Activated naive CD8-positive, alpha-beta T cell treated with anti-CD3 and anti-CD28 coated beads, Interleukin-2, amount 10 ng/mL, durations not matched to agents 7 days and 5 days (primary cell): ENCODE measurements at regions not wholly inside any gene's neighbourhood (a gene's known extent, or its start where the extent isn't known, plus 50 kb on each side); places are given as distances from the start of the nearest gene placed in this dataset.

ENCODE experiments used
- ATAC-seq: fragments of 150-1000 bp; cut with Tn5 transposase; one replicate; pipeline ENCODE4 v1.10.0; 2021; ENCODE audit warnings: low read depth, moderate library complexity
- POLR2A ChIA-PET: fragments of 350-600 bp; sonication (Branson Sonifier 250); formaldehyde crosslinking; loops from one replicate; lab custom pipeline; 2021; ENCODE audit warnings: antibody characterized with exemption; lab: Charles Lee
- DNase-seq: peaks from one replicate; pipeline ENCODE4 v3.0.0; 2021
- H3K27ac Mint-ChIP-seq: one replicate; pipeline ENCODE4 v1.8.0; 2022; ENCODE audit warnings: mild to moderate bottlenecking, mixed read lengths
- H3K27me3 Mint-ChIP-seq: one replicate; pipeline ENCODE4 v1.8.0; 2022; ENCODE audit warnings: mild to moderate bottlenecking, moderate library complexity, mixed read lengths
- H3K36me3 Mint-ChIP-seq: one replicate; pipeline ENCODE4 v1.8.0; 2021; ENCODE audit warnings: mild to moderate bottlenecking, mixed read lengths
- H3K4me1 Mint-ChIP-seq: one replicate; pipeline ENCODE4 v1.8.0; 2021; ENCODE audit warnings: mixed read lengths
- H3K4me3 Mint-ChIP-seq: one replicate; pipeline ENCODE4 v1.8.0; 2022; ENCODE audit warnings: mild to moderate bottlenecking, moderate library complexity, mixed read lengths
- H3K9me3 Mint-ChIP-seq: one replicate; pipeline ENCODE4 v1.8.0; 2021; ENCODE audit warnings: mixed read lengths

- POLR2A ChIA-PET: interaction anchor here (1.9 kb wide), 1 partner anchor 380 kb away, joined by 6 read pairs; the partner anchor contains the start of gene NFKBIZ
- no peak for DNase-seq
- H3K9me3 Mint-ChIP-seq: no peaks in the 10 kb centered on the region
- no peaks in the 10 kb centered on the region for H3K36me3 Mint-ChIP-seq
- ATAC-seq: no peak
- H3K4me3 Mint-ChIP-seq: no peak overlapping the region
- peaks cover 16% of the 10 kb centered on the region for H3K27me3 Mint-ChIP-seq
- H3K27ac Mint-ChIP-seq: peak overlapping the region; percentile 15
- peaks cover 7% of the 10 kb centered on the region for H3K4me1 Mint-ChIP-seq
These were observed 204.8 kb upstream of the ZPLD1 start for GRCh38 chr3:102230057-102230456.

GRCh38 chr3:102233881-102234280 is 200.9 kb upstream of the ZPLD1 start:
- ATAC-seq: no peak
- peaks cover 17% of the 10 kb centered on the region for H3K27me3 Mint-ChIP-seq
- H3K4me1 Mint-ChIP-seq: peaks cover 5% of the 10 kb centered on the region
- no peaks in the 10 kb centered on the region for H3K36me3 Mint-ChIP-seq
- no peak for DNase-seq
- no peak overlapping the region for H3K27ac Mint-ChIP-seq
- no peaks in the 10 kb centered on the region for H3K9me3 Mint-ChIP-seq
- POLR2A ChIA-PET: no interaction called here
- no peak overlapping the region for H3K4me3 Mint-ChIP-seq

- no peak overlapping the region for H3K4me3 Mint-ChIP-seq
- ATAC-seq (no peak), DNase-seq (no peak)
- no peaks in the 10 kb centered on the region for H3K9me3 Mint-ChIP-seq
- peaks cover 21% of the 10 kb centered on the region for H3K27me3 Mint-ChIP-seq
- H3K36me3 Mint-ChIP-seq: no peaks in the 10 kb centered on the region
- POLR2A ChIA-PET: no interaction called here
- no peaks in the 10 kb centered on the region for H3K4me1 Mint-ChIP-seq
- H3K27ac Mint-ChIP-seq: no peak overlapping the region
These were observed 199.1 kb upstream of the ZPLD1 start for GRCh38 chr3:102235679-102236078.

GRCh38 chr3:102237181-102237580 is 197.6 kb upstream of the ZPLD1 start:
- DNase-seq (no peak), ATAC-seq (no peak)
- Mint-ChIP-seq H3K9me3 (no peaks in the 10 kb centered on the region), H3K4me1 (no peaks in the 10 kb centered on the region), H3K27me3 (peaks cover 21% of the 10 kb centered on the region), H3K27ac (no peak overlapping the region), H3K36me3 (no peaks in the 10 kb centered on the region), H3K4me3 (no peak overlapping the region)
- POLR2A ChIA-PET: no interaction called here

- H3K27me3 Mint-ChIP-seq: peaks cover 21% of the 10 kb centered on the region
- no peak overlapping the region for H3K27ac Mint-ChIP-seq
- H3K9me3 Mint-ChIP-seq: no peaks in the 10 kb centered on the region
- H3K4me3 Mint-ChIP-seq: no peak overlapping the region
- H3K36me3 Mint-ChIP-seq: no peaks in the 10 kb centered on the region
- H3K4me1 Mint-ChIP-seq: no peaks in the 10 kb centered on the region
- POLR2A ChIA-PET: no interaction called here
- DNase-seq (no peak), ATAC-seq (no peak)
These were observed 197.0 kb upstream of the ZPLD1 start for GRCh38 chr3:102237838-102238237.

- Mint-ChIP-seq H3K27ac (no peak overlapping the region), H3K4me3 (no peak overlapping the region), H3K36me3 (no peaks in the 10 kb centered on the region), H3K4me1 (no peaks in the 10 kb centered on the region), H3K27me3 (peaks cover 21% of the 10 kb centered on the region), H3K9me3 (no peaks in the 10 kb centered on the region)
- DNase-seq (no peak), ATAC-seq (no peak)
- POLR2A ChIA-PET: no interaction called here
These were observed 196.5 kb upstream of the ZPLD1 start for GRCh38 chr3:102238362-102238761.

- Mint-ChIP-seq H3K36me3 (no peaks in the 10 kb centered on the region), H3K27me3 (peaks cover 7% of the 10 kb centered on the region), H3K4me1 (no peaks in the 10 kb centered on the region), H3K4me3 (no peak overlapping the region), H3K27ac (no peak overlapping the region), H3K9me3 (no peaks in the 10 kb centered on the region)
- no peak for DNase-seq
- POLR2A ChIA-PET: no interaction called here
- ATAC-seq: no peak
These were observed 194.1 kb upstream of the ZPLD1 start for GRCh38 chr3:102240720-102241119.

- Mint-ChIP-seq H3K9me3 (no peaks in the 10 kb centered on the region), H3K4me1 (no peaks in the 10 kb centered on the region), H3K27me3 (peaks cover 16% of the 10 kb centered on the region), H3K27ac (no peak overlapping the region), H3K36me3 (no peaks in the 10 kb centered on the region), H3K4me3 (no peak overlapping the region)
- ATAC-seq (no peak), DNase-seq (no peak)
- POLR2A ChIA-PET: no interaction called here
These were observed 185.7 kb upstream of the ZPLD1 start for GRCh38 chr3:102248981-102249705.

- DNase-seq (no peak), ATAC-seq (no peak)
- Mint-ChIP-seq H3K27me3 (peaks cover 24% of the 10 kb centered on the region), H3K36me3 (no peaks in the 10 kb centered on the region), H3K4me1 (no peaks in the 10 kb centered on the region), H3K9me3 (no peaks in the 10 kb centered on the region), H3K27ac (no peak overlapping the region), H3K4me3 (no peak overlapping the region)
- POLR2A ChIA-PET: no interaction called here
These were observed 179.1 kb upstream of the ZPLD1 start for GRCh38 chr3:102255736-102256135.

GRCh38 chr3:102258666-102259227 is 176.1 kb upstream of the ZPLD1 start:
- no peaks in the 10 kb centered on the region for H3K9me3 Mint-ChIP-seq
- H3K27me3 Mint-ChIP-seq: peaks cover 10% of the 10 kb centered on the region

GRCh38 chr3:102259663-102260062 is 175.2 kb upstream of the ZPLD1 start:
- Mint-ChIP-seq H3K4me1 (no peaks in the 10 kb centered on the region), H3K4me3 (no peak overlapping the region), H3K36me3 (no peaks in the 10 kb centered on the region), H3K27ac (no peak overlapping the region), H3K9me3 (no peaks in the 10 kb centered on the region), H3K27me3 (peaks cover 10% of the 10 kb centered on the region)
- POLR2A ChIA-PET: no interaction called here
- ATAC-seq (no peak), DNase-seq (no peak)

More at GRCh38 chr3:102258666-102259227, 176.1 kb upstream of the ZPLD1 start:
- ATAC-seq (no peak), DNase-seq (no peak)
- POLR2A ChIA-PET: no interaction called here
- Mint-ChIP-seq H3K4me1 (no peaks in the 10 kb centered on the region), H3K36me3 (no peaks in the 10 kb centered on the region), H3K4me3 (no peak overlapping the region), H3K27ac (no peak overlapping the region)

GRCh38 chr3:102265720-102266119 is 169.1 kb upstream of the ZPLD1 start:
- H3K36me3 Mint-ChIP-seq: no peaks in the 10 kb centered on the region
- POLR2A ChIA-PET: no interaction called here
- H3K27ac Mint-ChIP-seq: no peak overlapping the region
- no peak overlapping the region for H3K4me3 Mint-ChIP-seq
- peaks cover 3% of the 10 kb centered on the region for H3K27me3 Mint-ChIP-seq
- ATAC-seq: no peak
- no peaks in the 10 kb centered on the region for H3K4me1 Mint-ChIP-seq
- no peaks in the 10 kb centered on the region for H3K9me3 Mint-ChIP-seq
- no peak for DNase-seq

- DNase-seq (no peak), ATAC-seq (no peak)
- POLR2A ChIA-PET: no interaction called here
- Mint-ChIP-seq H3K4me3 (no peak overlapping the region), H3K27me3 (peaks cover 4% of the 10 kb centered on the region), H3K36me3 (no peaks in the 10 kb centered on the region), H3K4me1 (no peaks in the 10 kb centered on the region), H3K27ac (no peak overlapping the region), H3K9me3 (peaks cover 2% of the 10 kb centered on the region)
These were observed 165.4 kb upstream of the ZPLD1 start for GRCh38 chr3:102269406-102269805.

- DNase-seq: no peak
- H3K36me3 Mint-ChIP-seq: no peaks in the 10 kb centered on the region
- peaks cover 1% of the 10 kb centered on the region for H3K9me3 Mint-ChIP-seq
- H3K4me1 Mint-ChIP-seq: no peaks in the 10 kb centered on the region
- H3K27me3 Mint-ChIP-seq: peaks cover 8% of the 10 kb centered on the region
- ATAC-seq: no peak
- H3K27ac Mint-ChIP-seq: no peak overlapping the region
- no peak overlapping the region for H3K4me3 Mint-ChIP-seq
- POLR2A ChIA-PET: no interaction called here
These were observed 144.6 kb upstream of the ZPLD1 start for GRCh38 chr3:102290241-102290640.
